HG02981 (cell line): ENCODE measurements at regions not wholly inside any gene's neighbourhood (a gene's known extent, or its start where the extent isn't known, plus 50 kb on each side); places are given as distances from the start of the nearest gene placed in this dataset.
"Not testable (repeated sequence)": the region's sequence is repeated elsewhere in the genome, so short reads cannot be mapped to it uniquely, and the experiment has no call there.

ENCODE experiments used
- ATAC-seq: cut with Tn5 transposase; IDR thresholded peaks from one replicate; pipeline ENCODE4 v1.9.1; 2021; ENCODE audit warnings: mild to moderate bottlenecking, moderate library complexity; ENCODE audit not compliant: unreplicated experiment

GRCh38 chr6:137545073-137545472 is 50.9 kb upstream of the OLIG3 start:
- ATAC-seq, result no peak

GRCh38 chr6:137547186-137547585 is 53.0 kb upstream of the OLIG3 start:
- no peak for ATAC-seq

DNA sequence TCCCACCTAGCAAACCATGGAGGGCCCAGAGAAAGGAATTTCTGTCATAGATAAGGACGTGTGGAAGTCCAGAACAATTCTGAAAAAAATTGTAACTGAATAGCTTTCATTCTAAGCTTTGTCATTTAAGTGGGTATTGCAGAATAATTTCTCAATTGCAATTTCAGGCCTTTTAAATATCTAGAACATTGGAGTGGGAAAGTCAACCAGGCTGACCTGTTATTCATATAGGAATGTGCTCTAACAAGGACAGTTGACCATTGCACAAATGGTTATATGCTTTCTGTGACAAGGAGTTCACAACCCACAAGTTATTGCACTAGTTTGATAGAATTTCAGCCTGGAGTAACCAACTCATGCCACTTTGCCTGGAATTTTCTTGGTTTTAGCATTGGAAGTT is 53.4 kb upstream of the OLIG3 start:
- ATAC-seq, result no peak

- no peak for ATAC-seq
Observed at GRCh38 chr6:137549106-137549505, 54.9 kb upstream of the OLIG3 start.

DNA sequence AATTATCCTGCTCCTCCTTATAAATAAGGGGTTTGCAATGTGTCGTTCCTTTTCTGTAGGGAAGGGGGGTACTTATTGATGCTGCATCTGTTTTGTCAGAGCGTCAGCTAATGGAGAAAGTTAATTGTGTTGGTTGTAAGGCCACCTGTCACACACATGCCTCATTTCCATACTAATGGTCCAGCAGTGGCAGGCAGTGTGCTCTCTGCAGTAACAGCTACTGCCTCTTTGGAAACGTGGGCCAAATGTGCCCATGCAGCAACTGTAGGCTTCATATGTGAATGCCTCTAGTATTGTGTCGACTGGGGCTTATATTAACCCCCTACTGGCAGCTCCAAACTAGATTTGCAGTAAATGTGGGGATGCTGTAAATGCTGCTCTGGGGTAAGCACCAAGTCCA is 56.3 kb upstream of the OLIG3 start:
- ATAC-seq, result no peak

DNA sequence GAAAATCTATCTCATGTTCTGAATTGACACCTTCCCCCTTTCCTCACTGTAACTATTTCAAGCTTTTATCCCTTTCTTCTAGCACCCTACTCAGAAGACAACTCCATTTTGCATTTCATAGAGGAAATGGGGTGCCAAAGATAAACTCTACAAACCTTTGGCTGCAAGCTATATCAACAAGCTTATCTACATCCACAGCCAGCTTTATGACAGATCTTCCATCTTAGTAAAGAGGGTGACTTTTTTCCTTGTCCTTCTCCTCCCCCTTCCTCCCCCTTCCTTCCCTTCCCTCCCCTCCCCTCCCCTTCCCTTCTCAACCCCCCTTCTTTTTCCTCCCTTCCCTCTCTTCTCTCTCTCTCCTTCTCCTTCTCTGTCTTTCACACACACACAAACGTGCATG is 58.0 kb upstream of the OLIG3 start:
- no peak for ATAC-seq

- ATAC-seq, result no peak
Observed at GRCh38 chr6:137552809-137553208, 58.6 kb upstream of the OLIG3 start.

DNA sequence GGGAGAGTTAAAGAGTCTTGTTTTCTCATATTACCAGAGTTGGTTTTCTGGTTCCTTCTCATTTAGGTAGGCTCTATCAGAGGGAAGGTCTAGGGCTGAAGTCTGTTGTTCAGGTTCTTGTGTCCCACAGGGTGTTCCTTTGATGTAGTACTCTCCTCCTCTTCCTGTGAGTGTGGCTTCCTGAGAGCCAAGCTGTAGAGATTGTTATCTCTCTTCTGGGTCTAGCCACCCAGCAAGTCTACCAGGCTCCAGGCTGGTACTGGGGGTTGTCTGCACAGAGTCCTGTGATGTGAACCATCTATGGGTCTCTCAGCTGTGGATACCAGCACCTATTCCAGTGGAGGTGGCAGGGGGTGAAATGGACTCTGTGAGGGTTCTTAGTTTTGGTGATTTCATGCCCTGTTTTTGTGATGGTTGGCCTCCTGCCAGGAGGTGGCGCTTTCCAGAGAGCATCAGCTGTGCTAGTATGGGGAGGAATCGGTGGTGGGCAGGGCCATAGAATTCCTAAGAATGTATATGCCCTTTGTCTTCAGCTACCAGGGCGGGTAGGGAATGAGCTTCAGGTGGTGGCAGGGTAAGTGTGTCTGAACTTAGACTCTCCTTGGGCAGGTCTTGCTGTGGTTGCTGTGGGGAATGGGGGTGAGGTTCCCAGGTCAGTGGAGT is 65.5 kb upstream of the OLIG3 start:
- ATAC-seq, result not testable (repeated sequence)

- ATAC-seq, result no peak
Observed at GRCh38 chr6:137560184-137560563, 66.0 kb upstream of the OLIG3 start.

- no peak for ATAC-seq
Observed at GRCh38 chr6:137568067-137568466, 73.9 kb upstream of the OLIG3 start.

DNA sequence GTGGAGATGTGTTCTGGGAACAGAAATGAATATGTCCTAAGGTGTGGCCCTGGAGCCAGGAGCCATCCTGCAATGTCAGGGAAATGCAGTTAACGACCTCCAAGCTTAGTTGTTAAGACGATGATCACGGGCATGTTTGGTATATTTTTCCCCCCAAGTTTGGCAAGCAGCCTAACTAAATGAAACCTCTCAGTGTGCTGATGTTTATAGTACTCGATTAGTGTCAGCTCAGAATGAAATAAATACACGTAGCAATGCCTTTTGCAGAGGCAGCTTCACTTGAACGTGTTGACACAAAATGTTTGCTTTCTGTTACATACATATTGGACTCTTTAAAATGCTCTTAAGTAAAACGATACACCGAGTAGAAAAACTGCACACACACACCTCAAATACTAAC is 76.2 kb upstream of the OLIG3 start:
- no peak for ATAC-seq

DNA sequence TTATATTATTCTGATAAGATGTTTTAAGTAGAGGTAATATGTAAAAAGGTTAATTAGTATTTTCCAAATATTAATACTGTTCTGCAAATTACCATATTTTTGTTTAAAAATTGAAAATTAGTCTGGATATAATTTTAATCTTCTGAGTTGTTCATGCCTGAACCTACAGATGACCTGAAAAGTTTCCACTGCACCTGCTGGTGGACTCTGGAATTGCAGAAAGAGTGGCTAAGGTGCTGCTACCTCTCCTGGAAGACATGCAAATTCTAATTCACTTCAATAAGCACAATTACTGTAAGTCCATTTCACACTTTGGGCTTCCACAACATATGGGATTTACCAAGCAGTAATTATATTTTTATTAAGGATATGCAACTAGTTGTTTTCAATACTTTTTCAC is 77.7 kb upstream of the OLIG3 start:
- ATAC-seq, result peak; percentile 72

- ATAC-seq, result no peak
Observed at GRCh38 chr6:137573739-137574138, 79.5 kb upstream of the OLIG3 start.

- no peak for ATAC-seq
Observed at GRCh38 chr6:137579612-137580011, 85.4 kb upstream of the OLIG3 start.

GRCh38 chr6:137581019-137581707 is 87.0 kb upstream of the OLIG3 start:
- ATAC-seq, result no peak

DNA sequence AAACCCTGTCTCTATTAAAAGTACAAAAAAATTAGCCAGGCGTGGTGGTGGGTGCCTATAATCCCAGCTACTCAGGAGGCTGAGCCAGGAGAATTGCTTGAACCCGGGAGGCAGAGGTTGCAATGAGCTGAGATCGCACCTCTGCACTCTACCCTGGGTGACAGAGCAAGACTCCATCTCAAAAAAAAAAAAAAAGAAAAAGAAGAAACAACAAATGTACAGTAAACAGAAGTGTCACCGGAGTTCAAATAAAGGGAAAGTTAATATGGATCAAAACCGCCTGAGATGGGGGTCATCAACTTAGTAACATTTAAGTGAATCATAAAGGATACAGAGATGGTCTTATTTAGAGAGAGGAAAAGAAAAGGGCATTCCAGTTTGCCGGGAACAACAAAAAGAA is 89.3 kb upstream of the OLIG3 start:
- ATAC-seq, result not testable (repeated sequence)

GRCh38 chr6:137588472-137588871 is 94.3 kb upstream of the OLIG3 start:
- ATAC-seq, result no peak

- peak; percentile 100 for ATAC-seq
Observed at GRCh38 chr6:137589067-137589848, 95.1 kb upstream of the OLIG3 start.

DNA sequence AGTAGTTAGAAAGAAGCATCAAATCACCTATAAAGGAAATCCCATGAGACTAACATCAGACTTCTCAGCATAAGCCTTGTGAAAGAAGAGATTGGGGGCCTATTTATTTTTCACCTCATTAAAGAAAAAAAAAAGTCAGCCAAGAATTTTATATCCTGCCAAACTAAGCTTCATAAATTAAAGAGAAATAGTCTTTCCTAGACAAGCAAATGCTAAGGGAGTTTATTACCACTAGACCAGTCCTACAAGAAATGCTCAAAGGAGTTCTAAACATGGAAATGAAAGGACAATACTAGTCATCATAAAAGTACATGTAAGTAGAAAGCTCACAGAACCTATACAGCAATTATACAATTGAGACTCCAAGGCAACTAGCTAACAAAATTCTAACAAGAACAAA is 96.5 kb upstream of the OLIG3 start:
- ATAC-seq, result no peak

DNA sequence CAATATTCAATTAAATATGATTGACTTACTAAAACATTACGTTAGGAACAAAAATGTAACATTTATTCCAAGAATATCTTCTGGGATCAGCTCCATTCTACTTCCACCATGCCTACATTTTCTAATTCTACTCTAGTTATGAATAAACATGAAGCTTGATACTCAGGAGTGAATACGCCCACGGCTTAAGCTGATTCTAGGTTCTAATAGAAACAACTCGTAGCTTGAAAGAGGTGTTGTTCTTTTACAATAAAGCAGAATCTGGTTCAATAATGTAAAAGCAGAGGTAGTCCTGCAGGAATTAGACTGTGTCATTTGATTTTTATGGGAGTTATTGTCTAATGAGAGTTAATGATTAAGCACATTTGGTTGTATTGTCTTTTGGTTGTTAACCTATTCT is 107.3 kb upstream of the OLIG3 start:
- ATAC-seq, result no peak

DNA sequence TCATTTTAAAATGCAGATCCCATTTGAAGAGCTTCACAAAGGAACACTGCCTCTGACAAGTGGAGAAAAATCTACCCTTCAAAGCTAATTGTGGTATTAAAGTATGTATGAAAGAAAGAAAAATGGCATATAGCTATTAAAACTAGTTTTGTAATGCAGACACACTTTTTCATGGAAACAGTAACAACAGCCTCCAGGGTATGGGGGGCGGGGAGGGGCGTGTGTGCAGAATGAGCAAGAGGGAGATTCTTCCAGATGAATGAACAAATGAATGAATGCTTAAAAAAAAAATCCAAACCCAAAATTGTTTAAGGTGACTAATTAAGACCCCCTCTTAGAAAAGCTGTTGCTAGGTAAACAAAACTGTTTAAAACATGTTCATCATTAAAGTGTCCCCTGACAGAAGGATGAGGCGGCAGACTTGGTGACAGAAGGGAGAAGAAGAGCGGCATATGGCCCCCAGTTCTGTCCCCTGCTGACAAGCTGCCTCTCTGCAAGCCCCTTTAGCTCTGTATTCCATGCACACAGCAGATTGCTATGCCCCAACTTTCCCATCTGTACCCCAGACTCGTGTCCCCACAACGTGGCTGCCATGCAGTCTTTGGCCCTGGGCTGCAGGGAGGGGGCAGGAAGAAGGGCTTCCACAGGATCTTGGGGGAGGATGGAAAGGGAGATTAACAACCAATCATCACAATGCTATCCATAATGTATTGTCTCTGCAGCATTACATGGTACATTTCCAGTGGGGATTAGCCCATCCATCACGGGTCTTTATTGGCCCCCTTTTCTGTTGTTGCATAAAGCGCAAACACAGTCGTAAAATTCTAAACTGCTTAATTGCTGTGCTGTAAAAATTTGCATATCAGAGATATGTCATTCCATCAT is 108.4 kb upstream of the OLIG3 start:
- no peak for ATAC-seq
